ENCODE measurements at regions not wholly inside any gene's neighbourhood (a gene's known extent, or its start where the extent isn't known, plus 50 kb on each side); places are given as distances from the start of the nearest gene placed in this dataset.

GRCh38 chr12:19778172-19778571 is 338.9 kb downstream of the AEBP2 start:
- no peak overlapping the region for H3K4me3 ChIP-seq (ENCODE audit: control insufficient read depth, low read depth, low read length)
- DNase-seq (ENCODE audit: low read depth), result peak; percentile 64
- TF ChIP-seq CTCF (conservative IDR thresholded peaks at IDR 0.05; ENCODE audit: control insufficient read depth, insufficient read depth, low read depth, low read length), result no peak

- peak; percentile 1 for TF ChIP-seq CTCF (conservative IDR thresholded peaks at IDR 0.05; ENCODE audit: control insufficient read depth, insufficient read depth, low read depth, low read length)
- no peak overlapping the region for H3K4me3 ChIP-seq (ENCODE audit: control insufficient read depth, low read depth, low read length)
- DNase-seq (ENCODE audit: low read depth), result no peak
Measured at GRCh38 chr12:19778797-19779196, 339.5 kb downstream of the AEBP2 start.

GRCh38 chr12:19779395-19780056 is 340.2 kb downstream of the AEBP2 start:
- TF ChIP-seq CTCF (conservative IDR thresholded peaks at IDR 0.05; ENCODE audit: control insufficient read depth, insufficient read depth, low read depth, low read length), result no peak
- DNase-seq (ENCODE audit: low read depth), result no peak
- H3K4me3 ChIP-seq (ENCODE audit: control insufficient read depth, low read depth, low read length), result no peak overlapping the region

DNA sequence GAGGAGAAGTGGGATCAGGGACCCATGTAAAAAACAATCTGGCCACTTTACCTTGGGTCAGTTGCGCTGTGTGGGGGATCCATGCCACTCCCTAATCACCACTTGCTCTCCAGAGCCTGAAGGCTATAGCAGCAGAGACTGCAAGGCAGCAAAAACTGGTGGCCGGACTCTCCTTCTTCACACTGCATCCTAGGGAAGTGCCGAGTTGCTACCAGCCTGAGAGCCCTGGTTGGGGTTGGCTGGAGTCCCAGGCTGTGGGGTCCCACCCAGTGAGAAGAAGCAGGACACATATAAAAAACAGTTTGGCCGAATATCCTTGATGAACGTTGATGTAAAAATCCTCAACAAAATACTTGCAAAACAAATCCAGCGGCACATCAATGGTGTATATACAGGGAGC is 341.2 kb downstream of the AEBP2 start:
- no peak for DNase-seq (ENCODE audit: low read depth)
- no peak overlapping the region for H3K4me3 ChIP-seq (ENCODE audit: control insufficient read depth, low read depth, low read length)
- TF ChIP-seq CTCF (conservative IDR thresholded peaks at IDR 0.05; ENCODE audit: control insufficient read depth, insufficient read depth, low read depth, low read length), result no peak

GRCh38 chr12:19783547-19784444 is 344.5 kb downstream of the AEBP2 start:
- DNase-seq (ENCODE audit: low read depth), result no peak
- no peak for TF ChIP-seq CTCF (conservative IDR thresholded peaks at IDR 0.05; ENCODE audit: control insufficient read depth, insufficient read depth, low read depth, low read length)
- H3K4me3 ChIP-seq (ENCODE audit: control insufficient read depth, low read depth, low read length), result no peak overlapping the region

DNA sequence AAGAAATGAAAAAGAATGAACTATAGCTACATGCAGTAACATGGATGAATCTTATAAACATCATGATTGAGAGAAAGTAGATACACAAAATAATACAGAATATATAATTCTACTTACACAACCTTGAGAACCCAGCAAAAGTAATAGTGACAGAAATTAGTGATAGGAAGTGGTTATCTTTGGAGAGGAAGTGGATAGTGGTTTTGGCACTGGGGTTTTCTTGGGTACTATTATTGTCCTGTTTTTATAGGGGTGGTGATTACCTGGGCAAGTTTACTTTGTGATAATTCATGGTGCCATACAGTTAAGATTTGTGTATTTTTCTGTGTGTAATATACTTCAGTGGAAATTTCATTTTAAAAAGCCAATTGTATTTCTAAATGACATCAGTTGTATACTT is 352.7 kb downstream of the AEBP2 start:
- no peak overlapping the region for H3K4me3 ChIP-seq (ENCODE audit: control insufficient read depth, low read depth, low read length)
- no peak for TF ChIP-seq CTCF (conservative IDR thresholded peaks at IDR 0.05; ENCODE audit: control insufficient read depth, insufficient read depth, low read depth, low read length)
- DNase-seq (ENCODE audit: low read depth), result no peak
